ENCODE measurements at regions not wholly inside any gene's neighbourhood (a gene's known extent, or its start where the extent isn't known, plus 50 kb on each side); places are given as distances from the start of the nearest gene placed in this dataset.

DNA sequence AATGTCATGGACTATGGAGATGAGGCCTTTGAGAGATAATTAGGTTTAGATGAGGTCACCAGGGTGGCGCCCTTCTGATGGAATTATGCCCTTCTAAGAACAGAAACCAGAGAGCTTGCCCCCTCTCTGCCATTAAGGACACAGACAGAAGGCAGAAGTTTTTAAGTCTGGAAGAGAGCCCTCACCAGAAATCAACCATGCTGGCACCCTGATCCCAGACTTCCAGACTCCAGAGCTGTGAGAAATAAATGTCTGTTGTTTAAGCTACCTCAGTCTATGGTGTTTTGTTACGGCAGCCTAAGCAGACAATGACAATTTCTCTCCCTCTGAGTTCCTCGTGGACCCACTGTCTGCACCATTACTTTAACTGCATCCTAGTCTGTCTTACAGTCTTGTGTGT is 382.0 kb downstream of the GXYLT1 start:
- no peak for DNase-seq (ENCODE audit: low spot score)

GRCh38 chr12:41745593-41745992 is 399.1 kb downstream of the GXYLT1 start:
- no peak for DNase-seq (ENCODE audit: low spot score)

GRCh38 chr12:41743835-41744234 is 400.8 kb downstream of the GXYLT1 start:
- DNase-seq (ENCODE audit: low spot score), result no peak

DNA sequence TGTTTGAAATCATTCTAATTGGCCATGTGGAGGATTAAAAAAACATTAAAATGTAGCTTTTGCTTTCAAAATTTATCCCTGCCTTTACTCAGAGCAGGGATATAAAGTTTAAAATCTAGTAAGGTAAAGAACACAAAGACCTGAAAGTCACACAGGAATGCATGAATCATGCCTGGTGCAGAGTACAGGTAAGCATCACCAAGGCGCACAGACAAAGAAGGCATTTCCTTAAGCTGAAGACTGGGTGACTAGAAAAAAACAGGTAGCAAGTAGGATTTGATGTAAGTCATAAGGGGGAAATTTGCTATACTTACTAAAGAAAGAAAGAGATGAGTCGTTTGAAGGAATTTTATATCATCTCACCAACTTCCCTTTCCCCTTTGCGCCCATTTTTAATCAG is 405.6 kb downstream of the GXYLT1 start:
- DNase-seq (ENCODE audit: low spot score), result no peak

GRCh38 chr12:41737423-41737822 is 407.3 kb downstream of the GXYLT1 start:
- DNase-seq (ENCODE audit: low spot score), result no peak

GRCh38 chr12:41736436-41736835 is 408.2 kb downstream of the GXYLT1 start:
- no peak for DNase-seq (ENCODE audit: low spot score)

DNA sequence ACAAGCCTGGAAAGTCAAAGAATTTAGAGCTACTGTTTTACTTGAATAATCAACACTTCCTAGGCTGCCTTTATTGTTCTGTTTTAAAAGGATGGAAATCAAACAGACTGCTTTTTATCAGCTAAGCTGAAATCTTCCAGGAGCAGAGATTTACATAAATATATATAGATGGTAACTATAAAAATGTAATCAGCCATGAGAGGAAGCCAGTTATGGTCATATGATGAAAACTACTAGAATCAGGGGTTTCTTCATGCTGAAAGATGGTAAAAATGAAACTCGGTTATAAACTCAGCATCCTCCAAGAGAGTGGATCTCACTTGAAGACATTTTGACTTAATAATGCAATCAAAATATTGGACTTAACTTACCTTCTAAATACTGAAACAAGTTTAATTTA is 413.0 kb downstream of the GXYLT1 start:
- no peak for DNase-seq (ENCODE audit: low spot score)

- no peak for DNase-seq (ENCODE audit: low spot score)
Measured at GRCh38 chr12:41731061-41731460, 413.6 kb downstream of the GXYLT1 start.

- no peak for DNase-seq (ENCODE audit: low spot score)
Measured at GRCh38 chr12:41724216-41724615, 420.5 kb downstream of the GXYLT1 start.

DNA sequence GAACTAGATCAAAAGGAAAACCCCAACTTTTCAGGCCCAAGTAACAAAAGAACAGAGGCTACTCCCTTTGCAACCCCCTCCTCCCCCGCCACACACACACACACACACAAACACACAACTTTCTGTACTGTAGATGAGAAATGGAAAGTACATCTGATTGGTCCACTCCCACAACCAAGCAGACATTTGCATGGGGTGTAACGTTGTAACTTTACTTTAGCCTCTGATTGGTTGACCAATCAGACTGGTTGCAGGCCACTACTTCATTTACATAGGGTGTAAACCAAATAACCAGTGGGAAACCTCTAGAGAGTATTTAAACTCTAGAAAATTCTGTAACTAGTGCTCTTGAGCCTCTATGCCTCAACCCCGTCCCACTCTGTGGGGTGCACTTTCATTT is 425.5 kb downstream of the GXYLT1 start:
- DNase-seq (ENCODE audit: low spot score), result no peak

DNA sequence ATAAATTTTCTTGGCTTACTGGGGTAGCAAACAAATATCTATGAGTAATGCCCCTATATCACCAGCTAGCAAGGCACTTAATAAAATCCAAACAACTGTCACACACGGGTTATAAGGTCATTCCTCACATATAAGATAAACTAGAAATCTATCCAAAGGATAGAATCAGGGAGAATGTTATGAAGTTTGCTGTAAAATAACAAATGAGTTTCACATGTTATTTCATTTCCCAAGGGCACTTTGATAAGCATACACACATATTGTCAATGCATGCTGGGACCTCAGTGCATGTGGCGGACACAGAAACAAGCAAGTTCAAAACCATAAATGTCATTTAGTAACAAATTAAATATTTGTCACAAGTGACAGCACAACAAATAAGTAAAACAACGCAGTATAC is 429.4 kb downstream of the GXYLT1 start:
- DNase-seq (ENCODE audit: low spot score), result no peak

- no peak for DNase-seq (ENCODE audit: low spot score)
Measured at GRCh38 chr12:41709463-41710285, 435.0 kb downstream of the GXYLT1 start.

- no peak for DNase-seq (ENCODE audit: low spot score)
Measured at GRCh38 chr12:41709012-41709411, 435.7 kb downstream of the GXYLT1 start.

- DNase-seq (ENCODE audit: low spot score), result no peak
Measured at GRCh38 chr12:41706376-41706775, 438.3 kb downstream of the GXYLT1 start.

DNA sequence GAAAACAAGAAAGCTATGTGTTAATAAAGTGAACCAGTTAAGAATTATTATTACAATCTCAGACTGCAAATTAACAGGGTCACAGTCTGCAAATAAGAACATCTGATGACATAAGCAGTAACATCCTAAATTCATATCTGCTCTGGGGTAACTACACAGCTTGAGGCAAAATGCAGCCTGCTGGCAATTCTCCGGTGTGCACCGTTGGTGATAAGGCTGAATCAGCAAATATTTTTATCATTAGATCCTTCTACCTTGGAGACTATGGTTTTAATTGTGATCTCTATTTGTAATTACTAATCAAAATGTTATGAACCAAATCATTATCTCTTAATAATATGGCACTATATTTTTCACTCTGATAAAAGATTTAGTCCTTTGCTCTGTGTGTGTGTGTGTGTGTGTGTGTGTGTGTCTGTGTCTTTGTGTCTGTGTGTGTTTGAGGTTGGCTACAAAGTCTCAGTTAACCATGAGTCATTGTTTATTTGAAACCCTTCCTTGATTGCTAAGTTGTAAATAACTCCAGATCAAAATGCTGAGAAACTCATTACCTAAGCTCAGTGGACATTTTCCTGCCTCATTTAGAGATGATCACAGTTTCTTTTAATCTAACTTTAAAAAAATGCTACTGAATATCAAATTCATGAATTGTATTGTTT is 442.6 kb downstream of the GXYLT1 start:
- DNase-seq (ENCODE audit: low spot score), result no peak

GRCh38 chr12:41700940-41701339 is 443.7 kb downstream of the GXYLT1 start:
- no peak for DNase-seq (ENCODE audit: low spot score)

- DNase-seq (ENCODE audit: low spot score), result no peak
Measured at GRCh38 chr12:41699658-41700057, 445.0 kb downstream of the GXYLT1 start.

DNA sequence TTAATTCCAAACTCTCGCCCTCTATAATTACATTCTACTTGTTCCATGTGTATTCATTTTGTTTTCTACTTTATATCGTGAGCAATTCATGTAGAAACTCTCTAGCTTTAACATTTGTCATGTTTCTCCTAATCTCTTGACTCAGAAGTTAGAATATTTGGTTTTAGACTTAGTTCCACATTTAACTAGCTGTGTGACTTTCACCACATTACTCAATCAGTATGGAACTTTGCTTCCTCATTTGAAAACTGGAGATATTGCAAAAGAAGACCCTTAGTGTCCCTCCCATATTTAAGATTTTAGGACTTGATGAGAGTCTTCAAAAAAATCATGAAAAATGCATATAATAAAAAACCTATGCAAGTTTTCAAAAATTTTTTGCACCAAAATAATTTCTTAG is 447.5 kb downstream of the GXYLT1 start:
- DNase-seq (ENCODE audit: low spot score), result no peak

DNA sequence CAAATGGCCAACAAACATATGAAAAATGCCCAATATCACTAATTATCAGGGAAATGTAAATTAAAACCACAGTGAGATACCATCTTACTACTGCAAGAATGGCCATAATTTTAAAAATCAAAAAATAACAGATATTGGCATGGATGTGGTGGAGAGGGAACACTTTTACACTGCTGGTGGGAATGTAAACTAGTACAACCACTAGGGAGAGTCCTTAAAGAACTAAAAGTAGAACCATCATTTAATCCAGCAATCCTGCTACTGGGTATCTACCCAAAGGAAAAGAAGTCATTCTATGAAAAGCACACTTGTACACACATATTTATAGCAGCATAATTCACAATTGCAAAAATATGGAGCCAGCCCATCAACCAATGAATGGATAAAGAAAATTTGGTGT is 459.7 kb downstream of the GXYLT1 start:
- no peak for DNase-seq (ENCODE audit: low spot score)

GRCh38 chr12:41683513-41684240 is 461.0 kb downstream of the GXYLT1 start:
- no peak for DNase-seq (ENCODE audit: low spot score)

- no peak for DNase-seq (ENCODE audit: low spot score)
Measured at GRCh38 chr12:41683023-41683422, 461.7 kb downstream of the GXYLT1 start.

DNA sequence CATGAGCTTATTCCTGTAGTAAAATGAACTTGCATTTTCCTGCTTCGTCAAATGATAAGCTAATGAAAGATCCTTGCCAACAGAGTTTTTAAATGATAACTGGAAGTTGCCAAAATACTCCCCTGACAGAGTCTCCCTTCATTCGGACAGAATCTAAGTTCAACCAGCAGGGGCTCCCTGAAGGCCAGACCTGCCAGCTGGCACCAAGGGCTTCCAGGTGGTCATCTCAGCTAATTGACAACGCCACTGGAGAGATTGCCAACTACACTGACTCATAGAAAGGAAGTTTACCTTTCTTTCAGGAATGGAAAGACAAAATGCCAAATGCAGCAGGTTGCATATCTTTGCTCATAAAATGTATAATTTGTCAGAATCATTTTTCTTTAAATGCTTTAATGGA is 462.8 kb downstream of the GXYLT1 start:
- no peak for DNase-seq (ENCODE audit: low spot score)

DNA sequence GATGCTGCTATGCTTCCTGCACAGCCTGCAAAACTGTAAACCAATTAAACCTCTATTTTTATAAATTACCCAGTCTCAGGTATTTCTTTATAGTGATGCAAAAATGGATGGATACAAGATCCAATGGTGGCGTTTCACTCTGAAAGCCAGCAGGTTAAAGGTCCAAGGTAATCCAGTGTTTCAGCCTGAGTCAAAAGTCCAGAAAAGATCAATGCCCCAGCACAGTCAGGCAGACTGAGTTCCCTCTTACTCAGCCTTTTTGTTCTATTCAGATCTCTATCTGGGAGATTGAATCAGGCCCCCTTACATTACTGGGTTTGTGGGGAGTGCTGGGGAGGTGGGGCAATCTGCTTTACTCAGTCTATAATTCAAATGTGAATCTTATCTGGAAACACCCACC is 464.5 kb downstream of the GXYLT1 start:
- DNase-seq (ENCODE audit: low spot score), result no peak

All from AG20443 (cell line).